ENCODE measurements at regions not wholly inside any gene's neighbourhood (a gene's known extent, or its start where the extent isn't known, plus 50 kb on each side); places are given as distances from the start of the nearest gene placed in this dataset.

- no peaks in the 10 kb centered on the region for H3K27me3 ChIP-seq (ENCODE audit: control insufficient read depth, insufficient read depth, low read length)
- H3K4me3 ChIP-seq (ENCODE audit: low read length) = no peak overlapping the region
- no peaks in the 10 kb centered on the region for H3K4me1 ChIP-seq (ENCODE audit: control insufficient read depth, insufficient read depth, low read length)
- no peaks in the 10 kb centered on the region for H3K9me3 ChIP-seq (ENCODE audit: control insufficient read depth, low read length)
- H3K36me3 ChIP-seq (ENCODE audit: control insufficient read depth, insufficient read depth, low read length) = no peaks in the 10 kb centered on the region
- H3K9ac ChIP-seq (ENCODE audit: low read length) = no peak overlapping the region
Observed at GRCh38 chr2:126787289-126787688, 111.4 kb upstream of the TEX51 start.

GRCh38 chr2:126788113-126788512 lies 110.6 kb upstream of the TEX51 start:
- H3K9ac ChIP-seq (ENCODE audit: low read length) = no peak overlapping the region
- H3K27me3 ChIP-seq (ENCODE audit: control insufficient read depth, insufficient read depth, low read length) = no peaks in the 10 kb centered on the region
- no peaks in the 10 kb centered on the region for H3K36me3 ChIP-seq (ENCODE audit: control insufficient read depth, insufficient read depth, low read length)
- H3K4me3 ChIP-seq (ENCODE audit: low read length) = no peak overlapping the region
- no peaks in the 10 kb centered on the region for H3K9me3 ChIP-seq (ENCODE audit: control insufficient read depth, low read length)
- H3K4me1 ChIP-seq (ENCODE audit: control insufficient read depth, insufficient read depth, low read length) = no peaks in the 10 kb centered on the region

DNA sequence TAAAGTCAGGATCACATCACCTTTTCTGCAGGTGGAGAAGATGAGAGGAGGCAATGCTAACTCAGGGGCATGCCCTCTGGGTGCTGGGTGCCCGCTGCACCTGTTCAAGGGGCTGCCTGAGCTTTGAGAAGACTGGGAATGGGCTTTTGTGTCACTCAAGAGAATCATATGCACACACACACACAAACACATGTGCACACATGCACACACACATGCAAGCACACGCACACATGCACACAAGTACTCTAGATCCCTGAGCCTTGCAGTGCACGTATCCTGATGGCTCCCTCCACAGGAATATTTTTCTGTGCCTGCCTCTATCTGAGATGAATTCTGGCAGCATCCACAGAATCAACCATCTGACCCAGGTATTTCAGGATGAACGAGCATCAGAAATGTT lies 110.0 kb upstream of the TEX51 start:
- no peak overlapping the region for H3K9ac ChIP-seq (ENCODE audit: low read length)
- H3K9me3 ChIP-seq (ENCODE audit: control insufficient read depth, low read length) = no peaks in the 10 kb centered on the region
- no peaks in the 10 kb centered on the region for H3K36me3 ChIP-seq (ENCODE audit: control insufficient read depth, insufficient read depth, low read length)
- no peaks in the 10 kb centered on the region for H3K27me3 ChIP-seq (ENCODE audit: control insufficient read depth, insufficient read depth, low read length)
- no peaks in the 10 kb centered on the region for H3K4me1 ChIP-seq (ENCODE audit: control insufficient read depth, insufficient read depth, low read length)
- no peak overlapping the region for H3K4me3 ChIP-seq (ENCODE audit: low read length)

DNA sequence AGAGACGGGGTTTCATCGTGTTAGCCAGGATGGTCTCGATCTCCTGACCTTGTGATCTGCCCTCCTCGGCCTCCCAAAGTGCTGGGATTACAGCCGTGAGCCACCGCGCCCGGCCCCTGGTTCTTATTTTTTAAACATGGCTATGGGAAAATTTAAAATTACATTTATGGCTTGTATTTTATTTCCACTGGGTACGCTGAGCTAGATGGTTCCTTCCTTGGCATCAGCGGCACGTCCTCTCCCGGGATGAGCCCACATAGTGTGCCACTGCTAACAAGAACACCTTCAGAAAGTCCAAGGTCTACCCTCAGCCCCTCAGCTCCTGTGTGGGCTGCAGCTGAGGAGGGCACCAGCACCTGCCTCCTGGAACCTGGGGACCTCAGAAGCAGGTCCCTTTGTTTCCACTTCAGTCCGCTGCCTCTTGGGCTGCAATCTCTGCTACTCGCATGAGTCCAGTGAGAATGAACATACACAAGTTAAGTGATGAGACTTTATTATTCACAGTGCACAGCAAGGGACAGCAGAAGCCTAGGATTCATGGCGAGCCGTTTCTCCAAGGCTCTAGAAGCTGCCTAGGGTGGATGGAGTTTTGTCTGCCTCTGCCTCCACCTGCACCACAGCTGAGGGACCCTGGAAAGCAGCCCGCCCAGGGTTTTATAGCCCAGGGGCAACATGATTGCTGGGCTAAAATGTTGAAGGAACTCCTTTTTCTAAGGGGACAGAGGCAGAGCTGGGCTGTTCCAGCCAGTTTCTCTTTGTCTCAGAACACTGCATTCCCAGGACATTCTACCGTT lies 107.5 kb upstream of the TEX51 start:
- Histone ChIP-seq H3K9me3 (ENCODE audit: control insufficient read depth, low read length) (no peaks in the 10 kb centered on the region), H3K4me3 (ENCODE audit: low read length) (no peak overlapping the region), H3K27me3 (ENCODE audit: control insufficient read depth, insufficient read depth, low read length) (no peaks in the 10 kb centered on the region), H3K4me1 (ENCODE audit: control insufficient read depth, insufficient read depth, low read length) (no peaks in the 10 kb centered on the region), H3K9ac (ENCODE audit: low read length) (no peak overlapping the region), H3K36me3 (ENCODE audit: control insufficient read depth, insufficient read depth, low read length) (no peaks in the 10 kb centered on the region)

DNA sequence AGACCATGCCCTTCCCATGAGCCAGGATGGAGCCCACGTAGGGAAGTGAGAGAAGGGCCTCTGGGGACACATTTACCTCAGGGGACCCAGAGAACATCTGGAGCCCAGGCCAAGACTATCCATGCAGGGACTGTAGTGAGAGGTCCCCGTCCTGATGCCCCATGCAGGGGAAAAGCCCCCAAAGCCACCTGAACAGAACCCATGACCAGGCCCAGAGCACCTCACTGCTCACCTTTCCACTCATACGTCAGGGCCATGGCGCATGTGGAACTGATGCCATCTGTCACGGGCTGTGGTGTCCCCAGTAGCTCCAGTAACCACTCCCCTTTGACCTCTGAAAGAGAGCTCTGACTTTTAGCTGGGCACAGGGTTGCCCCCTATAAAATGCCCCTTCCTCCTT lies 106.5 kb upstream of the TEX51 start:
- Histone ChIP-seq H3K4me1 (ENCODE audit: control insufficient read depth, insufficient read depth, low read length) (no peaks in the 10 kb centered on the region), H3K9ac (ENCODE audit: low read length) (no peak overlapping the region), H3K36me3 (ENCODE audit: control insufficient read depth, insufficient read depth, low read length) (no peaks in the 10 kb centered on the region), H3K9me3 (ENCODE audit: control insufficient read depth, low read length) (no peaks in the 10 kb centered on the region), H3K4me3 (ENCODE audit: low read length) (no peak overlapping the region), H3K27me3 (ENCODE audit: control insufficient read depth, insufficient read depth, low read length) (no peaks in the 10 kb centered on the region)

GRCh38 chr2:126792993-126793392 lies 105.7 kb upstream of the TEX51 start:
- no peaks in the 10 kb centered on the region for H3K27me3 ChIP-seq (ENCODE audit: control insufficient read depth, insufficient read depth, low read length)
- H3K4me3 ChIP-seq (ENCODE audit: low read length) = no peak overlapping the region
- H3K9ac ChIP-seq (ENCODE audit: low read length) = no peak overlapping the region
- no peaks in the 10 kb centered on the region for H3K4me1 ChIP-seq (ENCODE audit: control insufficient read depth, insufficient read depth, low read length)
- H3K36me3 ChIP-seq (ENCODE audit: control insufficient read depth, insufficient read depth, low read length) = no peaks in the 10 kb centered on the region
- H3K9me3 ChIP-seq (ENCODE audit: control insufficient read depth, low read length) = no peaks in the 10 kb centered on the region

GRCh38 chr2:126793885-126794613 lies 104.6 kb upstream of the TEX51 start:
- H3K9ac ChIP-seq (ENCODE audit: low read length) = no peak overlapping the region
- H3K4me1 ChIP-seq (ENCODE audit: control insufficient read depth, insufficient read depth, low read length) = no peaks in the 10 kb centered on the region
- no peaks in the 10 kb centered on the region for H3K36me3 ChIP-seq (ENCODE audit: control insufficient read depth, insufficient read depth, low read length)
- H3K9me3 ChIP-seq (ENCODE audit: control insufficient read depth, low read length) = no peaks in the 10 kb centered on the region
- H3K27me3 ChIP-seq (ENCODE audit: control insufficient read depth, insufficient read depth, low read length) = no peaks in the 10 kb centered on the region
- H3K4me3 ChIP-seq (ENCODE audit: low read length) = no peak overlapping the region

- Histone ChIP-seq H3K9me3 (ENCODE audit: control insufficient read depth, low read length) (no peaks in the 10 kb centered on the region), H3K27me3 (ENCODE audit: control insufficient read depth, insufficient read depth, low read length) (no peaks in the 10 kb centered on the region), H3K4me1 (ENCODE audit: control insufficient read depth, insufficient read depth, low read length) (no peaks in the 10 kb centered on the region), H3K36me3 (ENCODE audit: control insufficient read depth, insufficient read depth, low read length) (no peaks in the 10 kb centered on the region), H3K4me3 (ENCODE audit: low read length) (no peak overlapping the region), H3K9ac (ENCODE audit: low read length) (no peak overlapping the region)
Observed at GRCh38 chr2:126795656-126796055, 103.0 kb upstream of the TEX51 start.

DNA sequence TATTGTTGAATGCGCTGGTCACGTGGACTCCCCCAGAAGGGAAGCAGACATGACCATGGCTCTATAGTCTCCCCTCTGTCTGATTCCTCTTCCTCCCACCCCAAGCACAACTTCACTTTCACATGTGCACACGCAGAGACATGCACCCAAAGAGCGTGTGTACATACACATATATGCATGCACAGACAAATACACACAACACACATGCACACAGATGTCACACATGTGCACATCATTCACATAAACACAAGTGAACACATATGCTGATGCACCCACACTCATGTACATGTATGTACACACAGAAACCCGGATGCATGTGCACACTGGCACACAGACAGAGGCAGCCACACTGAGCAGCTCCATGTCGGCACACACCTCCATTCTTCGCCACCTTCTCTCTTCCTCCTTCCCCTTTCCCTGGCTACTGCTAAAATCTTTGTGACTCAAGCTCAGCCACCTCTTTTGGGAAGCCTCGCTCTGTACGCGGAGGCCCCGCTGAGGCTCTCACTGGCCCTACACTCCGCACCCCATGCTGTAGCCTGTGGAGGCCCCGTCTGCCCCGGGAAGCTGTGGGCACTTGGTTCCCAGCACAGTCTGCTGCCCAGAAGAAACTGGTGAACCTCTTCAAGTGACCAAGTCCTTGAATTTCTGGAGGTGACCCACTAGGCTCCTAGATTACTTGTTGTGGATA lies 101.6 kb upstream of the TEX51 start:
- H3K4me1 ChIP-seq (ENCODE audit: control insufficient read depth, insufficient read depth, low read length) = no peaks in the 10 kb centered on the region
- no peaks in the 10 kb centered on the region for H3K36me3 ChIP-seq (ENCODE audit: control insufficient read depth, insufficient read depth, low read length)
- H3K27me3 ChIP-seq (ENCODE audit: control insufficient read depth, insufficient read depth, low read length) = no peaks in the 10 kb centered on the region
- H3K9ac ChIP-seq (ENCODE audit: low read length) = no peak overlapping the region
- H3K4me3 ChIP-seq (ENCODE audit: low read length) = no peak overlapping the region
- H3K9me3 ChIP-seq (ENCODE audit: control insufficient read depth, low read length) = no peaks in the 10 kb centered on the region

GRCh38 chr2:126797622-126798275 lies 100.9 kb upstream of the TEX51 start:
- H3K9ac ChIP-seq (ENCODE audit: low read length) = no peak overlapping the region
- H3K27me3 ChIP-seq (ENCODE audit: control insufficient read depth, insufficient read depth, low read length) = no peaks in the 10 kb centered on the region
- H3K4me1 ChIP-seq (ENCODE audit: control insufficient read depth, insufficient read depth, low read length) = no peaks in the 10 kb centered on the region
- no peak overlapping the region for H3K4me3 ChIP-seq (ENCODE audit: low read length)
- no peaks in the 10 kb centered on the region for H3K9me3 ChIP-seq (ENCODE audit: control insufficient read depth, low read length)
- no peaks in the 10 kb centered on the region for H3K36me3 ChIP-seq (ENCODE audit: control insufficient read depth, insufficient read depth, low read length)

DNA sequence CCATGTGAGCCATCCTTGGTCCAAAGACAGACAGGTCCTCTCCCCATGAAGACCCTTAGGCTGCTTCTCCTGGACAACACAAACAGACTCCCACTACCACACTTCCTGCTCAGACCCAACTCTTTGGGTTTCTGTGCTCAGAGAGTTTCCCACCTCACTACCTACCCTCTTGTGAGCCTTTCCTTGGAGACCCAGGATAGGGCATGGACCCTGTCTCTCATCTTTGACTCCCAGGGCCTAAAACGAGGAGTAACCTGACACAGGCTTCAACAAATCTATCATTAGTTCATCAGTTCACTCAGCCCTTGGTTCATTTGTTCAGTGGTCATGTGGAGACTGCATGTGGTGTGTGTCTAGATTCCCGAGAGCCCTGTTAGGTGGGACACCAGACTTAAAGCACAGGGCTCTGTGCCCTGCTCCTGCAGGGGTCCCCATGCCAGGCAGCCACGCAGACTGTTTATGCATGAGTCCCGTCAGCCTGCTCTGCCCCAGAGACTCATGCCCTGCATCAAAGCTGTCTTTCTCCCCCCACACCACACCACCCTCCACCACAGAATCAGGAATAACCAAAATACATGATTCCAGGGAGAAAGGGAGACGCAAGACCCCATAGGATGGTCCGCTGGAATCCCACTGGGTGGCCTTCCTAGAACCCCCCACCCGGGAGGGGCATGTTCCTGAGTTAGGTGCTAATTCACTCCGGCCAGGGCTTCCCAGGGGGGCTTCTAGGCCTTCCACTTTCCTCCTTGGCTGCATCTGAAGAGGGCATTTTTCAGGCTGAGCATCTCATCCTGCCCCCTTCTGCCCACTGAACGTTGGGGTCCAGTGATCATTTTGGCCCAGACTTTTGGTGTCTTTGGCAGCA lies 100.2 kb upstream of the TEX51 start:
- no peaks in the 10 kb centered on the region for H3K9me3 ChIP-seq (ENCODE audit: control insufficient read depth, low read length)
- no peaks in the 10 kb centered on the region for H3K36me3 ChIP-seq (ENCODE audit: control insufficient read depth, insufficient read depth, low read length)
- no peak overlapping the region for H3K4me3 ChIP-seq (ENCODE audit: low read length)
- no peaks in the 10 kb centered on the region for H3K27me3 ChIP-seq (ENCODE audit: control insufficient read depth, insufficient read depth, low read length)
- H3K4me1 ChIP-seq (ENCODE audit: control insufficient read depth, insufficient read depth, low read length) = no peaks in the 10 kb centered on the region
- H3K9ac ChIP-seq (ENCODE audit: low read length) = no peak overlapping the region
